ENCODE measurements at regions not wholly inside any gene's neighbourhood (a gene's known extent, or its start where the extent isn't known, plus 50 kb on each side); places are given as distances from the start of the nearest gene placed in this dataset.
A peak's percentile ranks its signal among the peaks of the same experiment; 100 is the strongest.

- POLR2A ChIA-PET = no interaction called here
- Histone ChIP-seq H3K9me3 (ENCODE audit: control insufficient read depth, insufficient read depth, low read length) (peaks cover 12% of the 10 kb centered on the region; the same call in 1 of the 2 replicates), H3K27ac (ENCODE audit: low read depth, low read length) (no peak overlapping the region), H3K27me3 (ENCODE audit: control insufficient read depth, insufficient read depth, low read length) (peaks cover 2% of the 10 kb centered on the region), H3K4me3 (ENCODE audit: low read depth, low read length) (no peak overlapping the region)
- TF ChIP-seq, protein P1, sequence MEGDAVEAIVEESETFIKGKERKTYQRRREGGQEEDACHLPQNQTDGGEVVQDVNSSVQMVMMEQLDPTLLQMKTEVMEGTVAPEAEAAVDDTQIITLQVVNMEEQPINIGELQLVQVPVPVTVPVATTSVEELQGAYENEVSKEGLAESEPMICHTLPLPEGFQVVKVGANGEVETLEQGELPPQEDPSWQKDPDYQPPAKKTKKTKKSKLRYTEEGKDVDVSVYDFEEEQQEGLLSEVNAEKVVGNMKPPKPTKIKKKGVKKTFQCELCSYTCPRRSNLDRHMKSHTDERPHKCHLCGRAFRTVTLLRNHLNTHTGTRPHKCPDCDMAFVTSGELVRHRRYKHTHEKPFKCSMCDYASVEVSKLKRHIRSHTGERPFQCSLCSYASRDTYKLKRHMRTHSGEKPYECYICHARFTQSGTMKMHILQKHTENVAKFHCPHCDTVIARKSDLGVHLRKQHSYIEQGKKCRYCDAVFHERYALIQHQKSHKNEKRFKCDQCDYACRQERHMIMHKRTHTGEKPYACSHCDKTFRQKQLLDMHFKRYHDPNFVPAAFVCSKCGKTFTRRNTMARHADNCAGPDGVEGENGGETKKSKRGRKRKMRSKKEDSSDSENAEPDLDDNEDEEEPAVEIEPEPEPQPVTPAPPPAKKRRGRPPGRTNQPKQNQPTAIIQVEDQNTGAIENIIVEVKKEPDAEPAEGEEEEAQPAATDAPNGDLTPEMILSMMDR (IDR thresholded peaks at IDR 0.05; ENCODE audit: low read depth, low read length) = no peak
- DNase-seq (ENCODE audit: low read depth, low spot score) = no peak
- CTCF ChIA-PET = no interaction called here
Observed at GRCh38 chr2:42865884-42866881, 73.8 kb upstream of the HAAO start.

DNA sequence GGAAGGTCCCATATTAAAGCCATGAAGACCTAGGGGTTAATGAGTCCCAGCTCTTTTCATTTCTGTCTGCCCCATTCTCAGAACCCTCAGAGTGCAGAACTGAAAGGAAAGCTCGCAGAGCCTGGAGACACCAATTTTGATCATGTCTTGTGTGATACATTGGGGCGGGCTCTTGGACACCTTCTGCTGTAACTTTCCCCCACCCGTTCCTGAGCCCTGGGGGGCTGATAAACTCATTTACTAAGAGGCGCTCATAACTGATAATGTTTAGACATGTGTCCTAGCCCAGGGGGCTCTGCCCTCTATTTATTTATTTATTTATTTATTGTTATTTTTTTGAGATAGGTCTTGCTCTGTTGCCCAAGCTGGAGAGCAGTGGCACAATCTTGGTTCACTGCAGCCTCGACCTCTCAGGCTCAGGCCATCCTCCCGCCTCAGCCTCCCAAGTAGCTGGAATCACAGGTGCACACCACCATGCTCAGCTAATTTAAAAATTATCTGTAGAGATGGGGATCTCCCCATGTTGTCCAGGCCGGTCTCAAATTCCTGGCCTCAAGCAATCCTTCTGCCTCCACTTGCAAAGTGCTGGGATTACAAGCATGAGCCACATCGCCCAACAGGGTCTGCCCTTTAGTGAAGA is 72.4 kb upstream of the HAAO start:
- TF ChIP-seq, protein P1 (IDR thresholded peaks at IDR 0.05; ENCODE audit: low read depth, low read length) = no peak
- Histone ChIP-seq H3K4me3 (ENCODE audit: low read depth, low read length) (no peak overlapping the region), H3K27ac (ENCODE audit: low read depth, low read length) (peak overlapping the region; percentile 11), H3K9me3 (ENCODE audit: control insufficient read depth, insufficient read depth, low read length) (peaks cover 12% of the 10 kb centered on the region; the same call in 1 of the 2 replicates), H3K27me3 (ENCODE audit: control insufficient read depth, insufficient read depth, low read length) (peaks cover 2% of the 10 kb centered on the region)
- POLR2A ChIA-PET = no interaction called here
- CTCF ChIA-PET = no interaction called here
- no peak for DNase-seq (ENCODE audit: low read depth, low spot score)

DNA sequence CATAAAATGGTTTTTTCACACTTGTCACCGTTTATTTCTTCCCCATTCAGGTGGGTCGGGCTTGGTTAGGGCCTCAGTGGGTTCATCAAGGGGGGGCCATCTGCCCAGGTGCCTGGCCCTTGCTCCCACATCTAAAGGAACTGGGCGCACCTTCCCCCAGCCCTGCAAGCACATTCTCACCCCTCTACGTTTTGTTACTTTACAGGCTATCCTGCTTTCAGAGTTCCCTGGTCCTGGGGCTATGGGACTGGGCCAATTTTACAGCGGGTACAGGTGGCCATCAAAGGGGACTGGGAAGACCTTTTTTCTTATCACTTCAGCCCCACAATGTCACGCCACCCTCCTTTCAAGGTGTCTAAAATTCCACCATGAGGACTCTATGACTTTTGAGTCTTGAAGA is 71.8 kb upstream of the HAAO start:
- CTCF ChIA-PET = no interaction called here
- POLR2A ChIA-PET = no interaction called here

GRCh38 chr2:42863751-42864150 is 71.4 kb upstream of the HAAO start:
- ChIA-PET CTCF (no interaction called here), POLR2A (no interaction called here)
- peaks cover 12% of the 10 kb centered on the region; the same call in 1 of the 2 replicates for H3K9me3 ChIP-seq (ENCODE audit: control insufficient read depth, insufficient read depth, low read length)
- no peak overlapping the region for H3K4me3 ChIP-seq (ENCODE audit: low read depth, low read length)
- TF ChIP-seq, protein P1 (IDR thresholded peaks at IDR 0.05; ENCODE audit: low read depth, low read length) = no peak
- H3K27ac ChIP-seq (ENCODE audit: low read depth, low read length) = no peak overlapping the region
- peaks cover 2% of the 10 kb centered on the region for H3K27me3 ChIP-seq (ENCODE audit: control insufficient read depth, insufficient read depth, low read length)
- DNase-seq (ENCODE audit: low read depth, low spot score) = no peak

More for the DNA sequence above, 71.8 kb upstream of the HAAO start:
- TF ChIP-seq, protein P1 (IDR thresholded peaks at IDR 0.05; ENCODE audit: low read depth, low read length) = no peak
- Histone ChIP-seq H3K4me3 (ENCODE audit: low read depth, low read length) (no peak overlapping the region), H3K9me3 (ENCODE audit: control insufficient read depth, insufficient read depth, low read length) (peaks cover 12% of the 10 kb centered on the region; the same call in 1 of the 2 replicates), H3K27ac (ENCODE audit: low read depth, low read length) (no peak overlapping the region), H3K27me3 (ENCODE audit: control insufficient read depth, insufficient read depth, low read length) (peaks cover 2% of the 10 kb centered on the region)
- no peak for DNase-seq (ENCODE audit: low read depth, low spot score)

DNA sequence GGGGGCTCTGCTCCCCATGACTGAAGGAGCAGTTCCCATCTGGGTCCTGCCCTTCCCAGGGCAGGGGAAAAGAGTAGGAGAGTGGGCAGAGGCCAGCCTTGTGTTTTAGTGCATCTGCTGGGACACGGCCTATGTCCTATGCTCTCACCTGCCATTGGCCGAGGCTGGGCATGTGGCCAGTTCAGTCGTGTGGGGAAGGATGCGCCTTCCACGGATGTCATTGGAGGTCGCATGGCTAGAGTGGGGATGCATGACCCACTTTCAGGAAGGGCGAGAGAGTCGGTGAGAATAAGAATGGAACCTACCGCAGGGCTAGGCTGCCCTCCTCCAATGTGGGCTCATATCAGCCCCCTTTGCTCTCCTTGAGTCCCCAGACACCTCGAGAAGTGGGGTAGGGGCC is 70.9 kb upstream of the HAAO start:
- H3K9me3 ChIP-seq (ENCODE audit: control insufficient read depth, insufficient read depth, low read length) = peaks cover 7% of the 10 kb centered on the region; the same call in 1 of the 2 replicates
- no peak for DNase-seq (ENCODE audit: low read depth, low spot score)
- ChIA-PET POLR2A (no interaction called here), CTCF (no interaction called here)
- peaks cover 2% of the 10 kb centered on the region for H3K27me3 ChIP-seq (ENCODE audit: control insufficient read depth, insufficient read depth, low read length)
- H3K27ac ChIP-seq (ENCODE audit: low read depth, low read length) = no peak overlapping the region
- TF ChIP-seq, protein P1 (IDR thresholded peaks at IDR 0.05; ENCODE audit: low read depth, low read length) = no peak
- H3K4me3 ChIP-seq (ENCODE audit: low read depth, low read length) = no peak overlapping the region

Measured in AG04450 (cell line).